ENCODE measurements at regions not wholly inside any gene's neighbourhood (a gene's known extent, or its start where the extent isn't known, plus 50 kb on each side); places are given as distances from the start of the nearest gene placed in this dataset.
"Not testable (repeated sequence)": the region's sequence is repeated elsewhere in the genome, so short reads cannot be mapped to it uniquely, and the experiment has no call there.

DNA sequence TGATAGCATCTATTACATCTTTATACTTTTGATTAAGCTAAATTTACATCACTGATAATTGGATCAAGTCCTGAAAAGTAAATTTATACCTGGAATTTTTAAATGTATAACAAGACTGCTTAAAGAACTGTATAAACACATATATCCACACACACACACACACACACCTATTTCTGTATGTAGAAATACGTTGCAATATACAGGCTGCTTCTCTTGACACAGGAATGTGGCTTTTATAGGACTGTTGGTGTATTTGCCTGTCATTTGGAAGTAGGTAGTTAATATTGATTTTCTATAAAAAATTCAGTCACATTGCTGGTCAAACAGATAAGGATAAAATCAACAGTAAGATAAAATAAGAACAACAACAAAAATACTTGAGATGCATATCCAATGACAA lies 708.5 kb upstream of the RAG2 start:
- TF ChIP-seq, protein P1, sequence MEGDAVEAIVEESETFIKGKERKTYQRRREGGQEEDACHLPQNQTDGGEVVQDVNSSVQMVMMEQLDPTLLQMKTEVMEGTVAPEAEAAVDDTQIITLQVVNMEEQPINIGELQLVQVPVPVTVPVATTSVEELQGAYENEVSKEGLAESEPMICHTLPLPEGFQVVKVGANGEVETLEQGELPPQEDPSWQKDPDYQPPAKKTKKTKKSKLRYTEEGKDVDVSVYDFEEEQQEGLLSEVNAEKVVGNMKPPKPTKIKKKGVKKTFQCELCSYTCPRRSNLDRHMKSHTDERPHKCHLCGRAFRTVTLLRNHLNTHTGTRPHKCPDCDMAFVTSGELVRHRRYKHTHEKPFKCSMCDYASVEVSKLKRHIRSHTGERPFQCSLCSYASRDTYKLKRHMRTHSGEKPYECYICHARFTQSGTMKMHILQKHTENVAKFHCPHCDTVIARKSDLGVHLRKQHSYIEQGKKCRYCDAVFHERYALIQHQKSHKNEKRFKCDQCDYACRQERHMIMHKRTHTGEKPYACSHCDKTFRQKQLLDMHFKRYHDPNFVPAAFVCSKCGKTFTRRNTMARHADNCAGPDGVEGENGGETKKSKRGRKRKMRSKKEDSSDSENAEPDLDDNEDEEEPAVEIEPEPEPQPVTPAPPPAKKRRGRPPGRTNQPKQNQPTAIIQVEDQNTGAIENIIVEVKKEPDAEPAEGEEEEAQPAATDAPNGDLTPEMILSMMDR (conservative IDR thresholded peaks at IDR 0.05): no peak
- Mint-ChIP-seq H3K27me3 (ENCODE audit: insufficient read depth) (no peaks in the 10 kb centered on the region), H3K4me3 (no peak overlapping the region), H3K27ac (no peak overlapping the region), H3K36me3 (ENCODE audit: low read depth) (no peaks in the 10 kb centered on the region), H3K4me1 (no peaks in the 10 kb centered on the region), H3K9me3 (peaks cover 47% of the 10 kb centered on the region)
- no peak overlapping the region for H3K4me3 ChIP-seq (ENCODE audit: low read length)
- peaks cover 12% of the 10 kb centered on the region for H3K9me3 ChIP-seq (ENCODE audit: control insufficient read depth, low read length)
- no peaks in the 10 kb centered on the region for H3K4me1 ChIP-seq (ENCODE audit: control insufficient read depth, insufficient read depth, low read length)
- DNase-seq: no peak
- no peaks in the 10 kb centered on the region for H3K36me3 ChIP-seq (ENCODE audit: control insufficient read depth, insufficient read depth, low read length)
- 100% methylated on average over 1 of the region's 1 CpG; no CpG with 5 or more reads in 1 of the 2 experiments for WGBS, 2 experiments (ENCODE audit: insufficient coverage in 1 of 2, insufficient read length in 1 of 2)
- H3K27ac ChIP-seq (ENCODE audit: low read depth, low read length): no peak overlapping the region
- no peaks in the 10 kb centered on the region for H3K27me3 ChIP-seq (ENCODE audit: control insufficient read depth, insufficient read depth, low read length, poor library complexity, severe bottlenecking)
- H3K9ac ChIP-seq (ENCODE audit: extremely low read depth, low read length, poor library complexity, severe bottlenecking): no peak overlapping the region

DNA sequence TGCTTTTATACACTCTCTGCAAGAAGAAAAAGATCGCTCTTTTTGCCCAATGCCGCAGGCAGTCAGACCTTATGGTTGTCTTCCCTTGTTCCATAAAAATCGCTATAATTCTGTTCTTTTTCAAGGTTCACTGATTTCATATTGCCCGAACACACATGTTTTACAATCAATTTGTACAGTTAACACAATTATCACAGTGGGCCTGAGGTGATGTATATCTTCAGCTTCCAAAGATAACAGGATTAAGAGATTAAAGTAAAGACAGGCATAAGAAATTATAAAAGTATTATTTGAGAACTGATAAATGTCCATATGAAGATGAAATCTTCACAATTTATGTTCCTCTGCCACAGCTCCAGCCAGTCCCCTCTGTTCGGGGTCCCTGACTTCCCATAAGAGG lies 703.4 kb upstream of the RAG2 start:
- 91 to 100% methylated on average over 1 to 5 of the region's 5 CpGs for WGBS, 2 experiments (ENCODE audit: insufficient coverage in 1 of 2, insufficient read length in 1 of 2)
- not testable (repeated sequence) for H3K36me3 ChIP-seq (ENCODE audit: control insufficient read depth, insufficient read depth, low read length); H3K4me3 ChIP-seq (ENCODE audit: low read length); H3K36me3 Mint-ChIP-seq (ENCODE audit: low read depth); H3K9ac ChIP-seq (ENCODE audit: extremely low read depth, low read length, poor library complexity, severe bottlenecking); H3K27me3 ChIP-seq (ENCODE audit: control insufficient read depth, insufficient read depth, low read length, poor library complexity, severe bottlenecking); H3K27ac ChIP-seq (ENCODE audit: low read depth, low read length); H3K27me3 Mint-ChIP-seq (ENCODE audit: insufficient read depth); H3K4me3 Mint-ChIP-seq; H3K4me1 ChIP-seq (ENCODE audit: control insufficient read depth, insufficient read depth, low read length); H3K4me1 Mint-ChIP-seq; DNase-seq; H3K27ac Mint-ChIP-seq
- H3K9me3 Mint-ChIP-seq: peaks cover 65% of the 10 kb centered on the region
- peaks cover 27% of the 10 kb centered on the region for H3K9me3 ChIP-seq (ENCODE audit: control insufficient read depth, low read length)

DNA sequence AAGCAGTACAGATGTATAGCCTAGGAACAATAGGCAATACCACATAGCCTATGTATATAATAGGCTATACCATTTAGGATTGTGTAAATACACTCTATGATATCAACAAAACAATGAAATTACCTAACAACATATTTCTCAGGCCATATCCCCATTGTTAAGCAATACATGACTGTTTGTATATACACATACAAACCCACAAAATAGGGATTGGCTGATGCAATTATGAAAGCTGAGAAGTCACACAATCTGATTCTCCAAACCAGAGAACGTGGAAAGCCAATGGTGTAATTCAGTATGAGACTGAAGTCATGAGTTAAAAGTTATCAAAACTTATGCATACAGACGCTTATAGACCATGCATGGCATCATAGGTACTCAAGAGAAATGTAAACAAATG lies 700.1 kb upstream of the RAG2 start:
- peaks cover 27% of the 10 kb centered on the region for H3K9me3 ChIP-seq (ENCODE audit: control insufficient read depth, low read length)
- Mint-ChIP-seq H3K36me3 (ENCODE audit: low read depth) (no peaks in the 10 kb centered on the region), H3K27ac (no peak overlapping the region), H3K27me3 (ENCODE audit: insufficient read depth) (no peaks in the 10 kb centered on the region), H3K4me3 (no peak overlapping the region), H3K9me3 (peaks cover 43% of the 10 kb centered on the region), H3K4me1 (no peaks in the 10 kb centered on the region)
- TF ChIP-seq, protein P1 (conservative IDR thresholded peaks at IDR 0.05): no peak
- DNase-seq: no peak
- H3K4me3 ChIP-seq (ENCODE audit: low read length): no peak overlapping the region
- no peak overlapping the region for H3K9ac ChIP-seq (ENCODE audit: extremely low read depth, low read length, poor library complexity, severe bottlenecking)
- 72% methylated on average over 2 of the region's 2 CpGs; no CpG with 5 or more reads in 1 of the 2 experiments for WGBS, 2 experiments (ENCODE audit: insufficient coverage in 1 of 2, insufficient read length in 1 of 2)
- no peaks in the 10 kb centered on the region for H3K4me1 ChIP-seq (ENCODE audit: control insufficient read depth, insufficient read depth, low read length)
- H3K36me3 ChIP-seq (ENCODE audit: control insufficient read depth, insufficient read depth, low read length): no peaks in the 10 kb centered on the region
- H3K27me3 ChIP-seq (ENCODE audit: control insufficient read depth, insufficient read depth, low read length, poor library complexity, severe bottlenecking): no peaks in the 10 kb centered on the region
- no peak overlapping the region for H3K27ac ChIP-seq (ENCODE audit: low read depth, low read length)

DNA sequence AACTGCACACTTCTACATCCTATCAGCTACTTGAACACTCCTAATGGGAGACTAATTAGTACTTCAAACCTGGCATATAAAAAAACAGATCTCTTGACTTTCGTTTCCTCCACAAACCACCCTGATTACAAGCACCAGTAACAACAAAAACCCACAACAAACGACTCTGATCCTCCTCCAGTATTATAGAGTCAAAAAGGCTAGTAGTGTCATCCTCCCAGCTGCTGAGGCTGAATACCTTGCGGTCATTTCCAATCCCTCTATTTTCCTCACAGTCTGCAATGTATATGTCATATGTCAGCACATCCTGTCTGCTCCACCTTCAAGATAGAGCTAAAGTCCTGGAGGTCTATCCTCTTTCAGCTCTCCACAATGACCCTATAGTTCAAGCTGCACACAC lies 688.9 kb upstream of the RAG2 start:
- Histone ChIP-seq H3K9me3 (ENCODE audit: control insufficient read depth, low read length) (no peaks in the 10 kb centered on the region), H3K36me3 (ENCODE audit: control insufficient read depth, insufficient read depth, low read length) (no peaks in the 10 kb centered on the region), H3K4me1 (ENCODE audit: control insufficient read depth, insufficient read depth, low read length) (no peaks in the 10 kb centered on the region), H3K27ac (ENCODE audit: low read depth, low read length) (no peak overlapping the region), H3K9ac (ENCODE audit: extremely low read depth, low read length, poor library complexity, severe bottlenecking) (no peak overlapping the region), H3K4me3 (ENCODE audit: low read length) (no peak overlapping the region), H3K27me3 (ENCODE audit: control insufficient read depth, insufficient read depth, low read length, poor library complexity, severe bottlenecking) (no peaks in the 10 kb centered on the region)
- 85 to 88% methylated on average over 2 to 3 of the region's 3 CpGs for WGBS, 2 experiments (ENCODE audit: insufficient coverage in 1 of 2, insufficient read length in 1 of 2)
- Mint-ChIP-seq H3K9me3 (no peaks in the 10 kb centered on the region), H3K27ac (no peak overlapping the region), H3K36me3 (ENCODE audit: low read depth) (no peaks in the 10 kb centered on the region), H3K4me1 (no peaks in the 10 kb centered on the region), H3K4me3 (no peak overlapping the region), H3K27me3 (ENCODE audit: insufficient read depth) (no peaks in the 10 kb centered on the region)
- DNase-seq: no peak
- TF ChIP-seq, protein P1 (conservative IDR thresholded peaks at IDR 0.05): no peak
